WTC11 (cell line): ENCODE measurements at regions not wholly inside any gene's neighbourhood (a gene's known extent, or its start where the extent isn't known, plus 50 kb on each side); places are given as distances from the start of the nearest gene placed in this dataset.

ENCODE experiments used
- CREB1 ChIP-seq: sonication (generic); formaldehyde crosslinking; IDR thresholded peaks from 2 replicates; pipeline ENCODE4 v1.8.0; 2023; ENCODE audit warnings: mild to moderate bottlenecking, missing genetic modification reagents
- ESRRA ChIP-seq: sonication (generic); formaldehyde crosslinking; IDR thresholded peaks from 2 replicates; pipeline ENCODE4 v1.8.1; 2022; ENCODE audit warnings: mild to moderate bottlenecking, missing genetic modification reagents, borderline replicate concordance
- FOXJ3 ChIP-seq: sonication (generic); formaldehyde crosslinking; IDR thresholded peaks from 2 replicates; pipeline ENCODE4 v1.9.0; 2021; ENCODE audit warnings: missing genetic modification reagents, mild to moderate bottlenecking, borderline replicate concordance
- MYBL2 ChIP-seq: sonication (generic); formaldehyde crosslinking; IDR thresholded peaks from 2 replicates; pipeline ENCODE4 v1.8.1; 2023; ENCODE audit warnings: mild to moderate bottlenecking, moderate library complexity, missing genetic modification reagents
- NR3C1 ChIP-seq: sonication (generic); formaldehyde crosslinking; conservative IDR thresholded peaks from 2 replicates; pipeline ENCODE4 v1.8.1; 2023; ENCODE audit warnings: low read depth, mild to moderate bottlenecking, missing genetic modification reagents
- TEAD4 ChIP-seq: sonication (generic); formaldehyde crosslinking; IDR thresholded peaks from 2 replicates; pipeline ENCODE4 v1.8.0; 2022; ENCODE audit warnings: mild to moderate bottlenecking, missing genetic modification reagents
- ZNF671 ChIP-seq: fragments of 250-450 bp; sonication (Bioruptor Pico); IDR thresholded peaks from 2 replicates; pipeline ENCODE4 v1.8.0; 2021; ENCODE audit warnings: mild to moderate bottlenecking
- TF ChIP-seq, protein P1 (sequence below): sonication (generic); formaldehyde crosslinking; IDR thresholded peaks from 2 replicates; pipeline ENCODE4 v1.8.0; 2022; ENCODE audit warnings: mild to moderate bottlenecking, missing genetic modification reagents
- TF ChIP-seq, protein P2 (sequence below): fragments of 200-600 bp; IDR thresholded peaks from 2 replicates; pipeline ENCODE4 v1.8.0; 2022; ENCODE audit warnings: antibody characterized with exemption
- TF ChIP-seq, protein P3 (sequence below): sonication (generic); formaldehyde crosslinking; conservative IDR thresholded peaks from 2 replicates; pipeline ENCODE4 v1.8.1; 2022; ENCODE audit warnings: mild to moderate bottlenecking, missing genetic modification reagents
- TF ChIP-seq, protein P4 (sequence below): sonication (generic); formaldehyde crosslinking; IDR thresholded peaks from 2 replicates; pipeline ENCODE4 v1.8.1; 2023; ENCODE audit warnings: mild to moderate bottlenecking, missing genetic modification reagents, moderate library complexity
- TF ChIP-seq, protein P5 (sequence below): sonication (generic); formaldehyde crosslinking; IDR thresholded peaks from 2 replicates; pipeline ENCODE4 v1.8.0; 2023; ENCODE audit warnings: missing genetic modification reagents
- TF ChIP-seq, protein P6 (sequence below): sonication (generic); formaldehyde crosslinking; IDR thresholded peaks from 2 replicates; pipeline ENCODE4 v1.8.1; 2022; ENCODE audit warnings: mild to moderate bottlenecking, missing genetic modification reagents, moderate library complexity, borderline replicate concordance
- TF ChIP-seq, protein P7 (sequence below): sonication (generic); formaldehyde crosslinking; IDR thresholded peaks from 2 replicates; pipeline ENCODE4 v1.8.0; 2023; ENCODE audit warnings: mild to moderate bottlenecking, missing genetic modification reagents

DNA sequence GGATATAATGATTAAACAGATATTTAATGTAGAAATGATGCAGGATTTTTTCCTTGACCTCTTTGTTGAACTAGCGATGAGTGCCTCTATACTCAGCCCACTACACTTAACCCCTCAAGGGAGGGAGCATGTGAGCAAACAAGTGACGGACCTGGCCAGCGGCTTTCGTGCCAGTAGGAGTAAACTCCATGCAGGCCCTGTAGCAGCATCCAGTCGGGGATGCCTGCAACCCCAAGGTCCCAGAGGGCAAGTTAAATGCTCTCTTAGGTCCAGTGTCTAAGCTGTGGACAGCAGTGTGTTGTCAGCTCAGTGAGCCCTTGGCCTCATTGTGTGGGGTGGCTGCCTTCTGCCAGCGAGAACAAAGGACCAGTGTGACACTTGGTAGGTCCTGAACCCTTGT lies 708.7 kb downstream of the TECRL start:
- TF ChIP-seq, protein P1, sequence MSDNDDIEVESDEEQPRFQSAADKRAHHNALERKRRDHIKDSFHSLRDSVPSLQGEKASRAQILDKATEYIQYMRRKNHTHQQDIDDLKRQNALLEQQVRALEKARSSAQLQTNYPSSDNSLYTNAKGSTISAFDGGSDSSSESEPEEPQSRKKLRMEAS: no peak
- TF ChIP-seq ESRRA (CRISPR knock-in tag): no peak
- TF ChIP-seq CREB1: no peak
- TF ChIP-seq, protein P2, sequence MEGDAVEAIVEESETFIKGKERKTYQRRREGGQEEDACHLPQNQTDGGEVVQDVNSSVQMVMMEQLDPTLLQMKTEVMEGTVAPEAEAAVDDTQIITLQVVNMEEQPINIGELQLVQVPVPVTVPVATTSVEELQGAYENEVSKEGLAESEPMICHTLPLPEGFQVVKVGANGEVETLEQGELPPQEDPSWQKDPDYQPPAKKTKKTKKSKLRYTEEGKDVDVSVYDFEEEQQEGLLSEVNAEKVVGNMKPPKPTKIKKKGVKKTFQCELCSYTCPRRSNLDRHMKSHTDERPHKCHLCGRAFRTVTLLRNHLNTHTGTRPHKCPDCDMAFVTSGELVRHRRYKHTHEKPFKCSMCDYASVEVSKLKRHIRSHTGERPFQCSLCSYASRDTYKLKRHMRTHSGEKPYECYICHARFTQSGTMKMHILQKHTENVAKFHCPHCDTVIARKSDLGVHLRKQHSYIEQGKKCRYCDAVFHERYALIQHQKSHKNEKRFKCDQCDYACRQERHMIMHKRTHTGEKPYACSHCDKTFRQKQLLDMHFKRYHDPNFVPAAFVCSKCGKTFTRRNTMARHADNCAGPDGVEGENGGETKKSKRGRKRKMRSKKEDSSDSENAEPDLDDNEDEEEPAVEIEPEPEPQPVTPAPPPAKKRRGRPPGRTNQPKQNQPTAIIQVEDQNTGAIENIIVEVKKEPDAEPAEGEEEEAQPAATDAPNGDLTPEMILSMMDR: no peak
- TF ChIP-seq, protein P3, sequence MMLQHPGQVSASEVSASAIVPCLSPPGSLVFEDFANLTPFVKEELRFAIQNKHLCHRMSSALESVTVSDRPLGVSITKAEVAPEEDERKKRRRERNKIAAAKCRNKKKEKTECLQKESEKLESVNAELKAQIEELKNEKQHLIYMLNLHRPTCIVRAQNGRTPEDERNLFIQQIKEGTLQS (CRISPR knock-in tag): no peak
- TF ChIP-seq, protein P4, sequence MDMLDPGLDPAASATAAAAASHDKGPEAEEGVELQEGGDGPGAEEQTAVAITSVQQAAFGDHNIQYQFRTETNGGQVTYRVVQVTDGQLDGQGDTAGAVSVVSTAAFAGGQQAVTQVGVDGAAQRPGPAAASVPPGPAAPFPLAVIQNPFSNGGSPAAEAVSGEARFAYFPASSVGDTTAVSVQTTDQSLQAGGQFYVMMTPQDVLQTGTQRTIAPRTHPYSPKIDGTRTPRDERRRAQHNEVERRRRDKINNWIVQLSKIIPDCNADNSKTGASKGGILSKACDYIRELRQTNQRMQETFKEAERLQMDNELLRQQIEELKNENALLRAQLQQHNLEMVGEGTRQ (CRISPR knock-in tag): no peak
- no peak for TF ChIP-seq TEAD4 (CRISPR knock-in tag)
- TF ChIP-seq, protein P5, sequence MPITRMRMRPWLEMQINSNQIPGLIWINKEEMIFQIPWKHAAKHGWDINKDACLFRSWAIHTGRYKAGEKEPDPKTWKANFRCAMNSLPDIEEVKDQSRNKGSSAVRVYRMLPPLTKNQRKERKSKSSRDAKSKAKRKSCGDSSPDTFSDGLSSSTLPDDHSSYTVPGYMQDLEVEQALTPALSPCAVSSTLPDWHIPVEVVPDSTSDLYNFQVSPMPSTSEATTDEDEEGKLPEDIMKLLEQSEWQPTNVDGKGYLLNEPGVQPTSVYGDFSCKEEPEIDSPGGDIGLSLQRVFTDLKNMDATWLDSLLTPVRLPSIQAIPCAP: no peak
- TF ChIP-seq FOXJ3 (CRISPR knock-in tag): no peak
- TF ChIP-seq MYBL2: no peak
- TF ChIP-seq NR3C1: no peak
- no peak for TF ChIP-seq ZNF671 (CRISPR knock-in tag)
- TF ChIP-seq, protein P6, sequence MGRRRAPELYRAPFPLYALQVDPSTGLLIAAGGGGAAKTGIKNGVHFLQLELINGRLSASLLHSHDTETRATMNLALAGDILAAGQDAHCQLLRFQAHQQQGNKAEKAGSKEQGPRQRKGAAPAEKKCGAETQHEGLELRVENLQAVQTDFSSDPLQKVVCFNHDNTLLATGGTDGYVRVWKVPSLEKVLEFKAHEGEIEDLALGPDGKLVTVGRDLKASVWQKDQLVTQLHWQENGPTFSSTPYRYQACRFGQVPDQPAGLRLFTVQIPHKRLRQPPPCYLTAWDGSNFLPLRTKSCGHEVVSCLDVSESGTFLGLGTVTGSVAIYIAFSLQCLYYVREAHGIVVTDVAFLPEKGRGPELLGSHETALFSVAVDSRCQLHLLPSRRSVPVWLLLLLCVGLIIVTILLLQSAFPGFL (CRISPR knock-in tag): no peak
- TF ChIP-seq, protein P7, sequence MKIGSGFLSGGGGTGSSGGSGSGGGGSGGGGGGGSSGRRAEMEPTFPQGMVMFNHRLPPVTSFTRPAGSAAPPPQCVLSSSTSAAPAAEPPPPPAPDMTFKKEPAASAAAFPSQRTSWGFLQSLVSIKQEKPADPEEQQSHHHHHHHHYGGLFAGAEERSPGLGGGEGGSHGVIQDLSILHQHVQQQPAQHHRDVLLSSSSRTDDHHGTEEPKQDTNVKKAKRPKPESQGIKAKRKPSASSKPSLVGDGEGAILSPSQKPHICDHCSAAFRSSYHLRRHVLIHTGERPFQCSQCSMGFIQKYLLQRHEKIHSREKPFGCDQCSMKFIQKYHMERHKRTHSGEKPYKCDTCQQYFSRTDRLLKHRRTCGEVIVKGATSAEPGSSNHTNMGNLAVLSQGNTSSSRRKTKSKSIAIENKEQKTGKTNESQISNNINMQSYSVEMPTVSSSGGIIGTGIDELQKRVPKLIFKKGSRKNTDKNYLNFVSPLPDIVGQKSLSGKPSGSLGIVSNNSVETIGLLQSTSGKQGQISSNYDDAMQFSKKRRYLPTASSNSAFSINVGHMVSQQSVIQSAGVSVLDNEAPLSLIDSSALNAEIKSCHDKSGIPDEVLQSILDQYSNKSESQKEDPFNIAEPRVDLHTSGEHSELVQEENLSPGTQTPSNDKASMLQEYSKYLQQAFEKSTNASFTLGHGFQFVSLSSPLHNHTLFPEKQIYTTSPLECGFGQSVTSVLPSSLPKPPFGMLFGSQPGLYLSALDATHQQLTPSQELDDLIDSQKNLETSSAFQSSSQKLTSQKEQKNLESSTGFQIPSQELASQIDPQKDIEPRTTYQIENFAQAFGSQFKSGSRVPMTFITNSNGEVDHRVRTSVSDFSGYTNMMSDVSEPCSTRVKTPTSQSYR (CRISPR knock-in tag): no peak
